CD8-positive, alpha-beta memory T cell (primary cell): ENCODE measurements at regions not wholly inside any gene's neighbourhood (a gene's known extent, or its start where the extent isn't known, plus 50 kb on each side); places are given as distances from the start of the nearest gene placed in this dataset.

Source experiments
- CTCF ChIA-PET: fragments of 350-600 bp; sonication (Branson Sonifier 250); formaldehyde crosslinking; loops from one replicate; lab custom pipeline; 2021; ENCODE audit warnings: antibody characterized with exemption; lab: Charles Lee
- POLR2A ChIA-PET: fragments of 350-600 bp; sonication (Branson Sonifier 250); formaldehyde crosslinking; loops from one replicate; lab custom pipeline; 2021; ENCODE audit warnings: antibody characterized with exemption; lab: Charles Lee
- DNase-seq, 5 donors: peaks; one replicate each; pipeline versions ENCODE4 v3.0.0 to v3.0.0-alpha.2; 2020 to 2022; ENCODE audit warnings: mixed read lengths in 1 of 5
- H3K27ac ChIP-seq: one replicate; pipeline ENCODE4 v1.7.0; 2013; ENCODE audit warnings: low read depth, mild to moderate bottlenecking, low read length, moderate library complexity
- H3K27me3 ChIP-seq: 2 replicates; pipeline ENCODE4 v1.7.0; 2013; ENCODE audit warnings: low read length, mild to moderate bottlenecking; ENCODE audit not compliant: insufficient read depth, poor library complexity, severe bottlenecking
- H3K36me3 ChIP-seq: 2 replicates; pipeline ENCODE4 v1.7.0; 2013; ENCODE audit warnings: mild to moderate bottlenecking, low read length, moderate library complexity; ENCODE audit not compliant: insufficient read depth
- H3K4me1 ChIP-seq: 2 replicates; pipeline ENCODE4 v1.7.0; 2013; ENCODE audit warnings: mild to moderate bottlenecking, low read length, moderate library complexity; ENCODE audit not compliant: insufficient read depth
- H3K4me3 ChIP-seq: 2 replicates; pipeline ENCODE4 v1.7.0; 2013; ENCODE audit warnings: mild to moderate bottlenecking, low read length
- H3K9me3 ChIP-seq: 2 replicates; pipeline ENCODE4 v1.7.0; 2013; ENCODE audit warnings: mild to moderate bottlenecking, low read length
- H3K27ac Mint-ChIP-seq, 8 donors: one replicate each; pipeline ENCODE4 v1.8.0; 2020 to 2021; ENCODE audit warnings: mixed read lengths in 8 of 8, mild to moderate bottlenecking in 6 of 8, inconsistent platforms in 3 of 8, moderate library complexity in 3 of 8
- H3K27me3 Mint-ChIP-seq, 2 donors: one replicate each; pipeline ENCODE4 v1.8.0; 2020 to 2021; ENCODE audit warnings: mixed read lengths in 2 of 2, mild to moderate bottlenecking in 1 of 2, moderate library complexity in 1 of 2
- H3K36me3 Mint-ChIP-seq, 3 donors: one replicate each; pipeline ENCODE4 v1.8.0; 2020 to 2021; ENCODE audit warnings: mixed read lengths in 3 of 3, inconsistent platforms in 1 of 3, mild to moderate bottlenecking in 1 of 3
- H3K4me1 Mint-ChIP-seq, 3 donors: one replicate each; pipeline ENCODE4 v1.8.0; 2020 to 2021; ENCODE audit warnings: mixed read lengths in 3 of 3, inconsistent platforms in 1 of 3, mild to moderate bottlenecking in 1 of 3
- H3K4me3 Mint-ChIP-seq, 7 donors: one replicate each; pipeline ENCODE4 v1.8.0; 2020 to 2021; ENCODE audit warnings: mixed read lengths in 7 of 7, mild to moderate bottlenecking in 6 of 7, moderate library complexity in 4 of 7, inconsistent platforms in 2 of 7
- H3K9me3 Mint-ChIP-seq, 5 donors: one replicate each; pipeline ENCODE4 v1.8.0; 2020 to 2022; ENCODE audit warnings: mixed read lengths in 5 of 5, mild to moderate bottlenecking in 3 of 5, moderate library complexity in 2 of 5, inconsistent platforms in 1 of 5

- peaks cover 6 to 7% of the 10 kb centered on the region in 2 donors for H3K27me3 Mint-ChIP-seq
- Histone ChIP-seq H3K27me3 (no peaks in the 10 kb centered on the region), H3K4me1 (no peaks in the 10 kb centered on the region), H3K27ac (no peak overlapping the region), H3K9me3 (no peaks in the 10 kb centered on the region), H3K36me3 (no peaks in the 10 kb centered on the region), H3K4me3 (no peak overlapping the region)
- no peak overlapping the region for H3K27ac Mint-ChIP-seq
- POLR2A ChIA-PET = no interaction called here
- no peaks in the 10 kb centered on the region for H3K4me1 Mint-ChIP-seq
- DNase-seq = no peak
- peaks cover 0 to 3% (median 0%) of the 10 kb centered on the region in 5 donors for H3K9me3 Mint-ChIP-seq
- H3K36me3 Mint-ChIP-seq = no peaks in the 10 kb centered on the region
- CTCF ChIA-PET = no interaction called here
- no peak overlapping the region for H3K4me3 Mint-ChIP-seq
Measured at GRCh38 chr6:155517294-155517693, 61.7 kb upstream of the NOX3 start.

- Histone ChIP-seq H3K4me1 (no peaks in the 10 kb centered on the region), H3K9me3 (no peaks in the 10 kb centered on the region), H3K27me3 (no peaks in the 10 kb centered on the region), H3K4me3 (no peak overlapping the region), H3K27ac (no peak overlapping the region), H3K36me3 (no peaks in the 10 kb centered on the region)
- H3K4me3 Mint-ChIP-seq = no peak overlapping the region
- peaks cover 0 to 2% (median 0%) of the 10 kb centered on the region in 3 donors for H3K36me3 Mint-ChIP-seq
- no peaks in the 10 kb centered on the region for H3K9me3 Mint-ChIP-seq
- DNase-seq = no peak
- no peaks in the 10 kb centered on the region for H3K4me1 Mint-ChIP-seq
- no peak overlapping the region for H3K27ac Mint-ChIP-seq
- ChIA-PET CTCF (no interaction called here), POLR2A (no interaction called here)
- H3K27me3 Mint-ChIP-seq = peaks cover under 1 to 1% of the 10 kb centered on the region in 2 donors
Measured at GRCh38 chr6:155510879-155511278, 55.2 kb upstream of the NOX3 start.

GRCh38 chr6:155509743-155510475, 54.3 kb upstream of the NOX3 start:
- Mint-ChIP-seq H3K9me3 (no peaks in the 10 kb centered on the region), H3K36me3 (peaks cover 0 to 2% (median 0%) of the 10 kb centered on the region in 3 donors), H3K27me3 (peaks cover 5 to 6% of the 10 kb centered on the region in 2 donors), H3K27ac (no peak overlapping the region), H3K4me1 (no peaks in the 10 kb centered on the region), H3K4me3 (no peak overlapping the region)
- POLR2A ChIA-PET = no interaction called here
- no peak overlapping the region for H3K4me3 ChIP-seq
- H3K27ac ChIP-seq = no peak overlapping the region
- H3K27me3 ChIP-seq = no peaks in the 10 kb centered on the region
- H3K9me3 ChIP-seq = no peaks in the 10 kb centered on the region
- CTCF ChIA-PET = no interaction called here
- no peaks in the 10 kb centered on the region for H3K4me1 ChIP-seq
- DNase-seq = no peak
- no peaks in the 10 kb centered on the region for H3K36me3 ChIP-seq

- peaks cover 0 to 2% (median 0%) of the 10 kb centered on the region in 3 donors for H3K36me3 Mint-ChIP-seq
- Histone ChIP-seq H3K27me3 (no peaks in the 10 kb centered on the region), H3K9me3 (no peaks in the 10 kb centered on the region), H3K27ac (no peak overlapping the region), H3K4me1 (no peaks in the 10 kb centered on the region), H3K36me3 (no peaks in the 10 kb centered on the region), H3K4me3 (no peak overlapping the region)
- H3K27ac Mint-ChIP-seq = no peak overlapping the region
- no peak overlapping the region for H3K4me3 Mint-ChIP-seq
- DNase-seq = no peak
- peaks cover 3 to 12% (median 6%) of the 10 kb centered on the region in 5 donors for H3K9me3 Mint-ChIP-seq
- no peaks in the 10 kb centered on the region for H3K4me1 Mint-ChIP-seq
- POLR2A ChIA-PET = no interaction called here
- CTCF ChIA-PET = no interaction called here
- H3K27me3 Mint-ChIP-seq = peaks cover 6% of the 10 kb centered on the region in 2 donors
Measured at GRCh38 chr6:155505608-155505989, 50.0 kb upstream of the NOX3 start.
